ENCODE measurements at regions not wholly inside any gene's neighbourhood (a gene's known extent, or its start where the extent isn't known, plus 50 kb on each side); places are given as distances from the start of the nearest gene placed in this dataset.

GRCh38 chr10:64148607-64149006 is 627.4 kb downstream of the REEP3 start:
- H3K36me3 ChIP-seq (ENCODE audit: insufficient read depth): no peaks in the 10 kb centered on the region
- H3K4me3 Mint-ChIP-seq: no peak overlapping the region
- no peak overlapping the region for H3K4me2 ChIP-seq
- H2AFZ ChIP-seq: peak overlapping the region; percentile 61; the same call in 1 of the 2 replicates
- no peak for ATAC-seq
- no peak for DNase-seq (ENCODE audit: low spot score)
- peaks cover 2% of the 10 kb centered on the region for H3K27me3 Mint-ChIP-seq (ENCODE audit: insufficient read depth, low read depth, poor library complexity)
- no peaks in the 10 kb centered on the region; the same call in 1 of the 2 replicates for H3K9me2 ChIP-seq (ENCODE audit: insufficient read depth)
- H3K4me3 ChIP-seq: no peak overlapping the region
- no peaks in the 10 kb centered on the region for H3K27me3 ChIP-seq (ENCODE audit: insufficient read depth)
- no peaks in the 10 kb centered on the region for H3F3A ChIP-seq (replicated peaks; ENCODE audit: low read depth)
- no peaks in the 10 kb centered on the region for H4K20me1 ChIP-seq (replicated peaks; ENCODE audit: insufficient read depth)
- H3K4me1 Mint-ChIP-seq: 0 out of 3 replicates have a peak, but pooled peaks cover 4% of the 10 kb centered on the region
- TF ChIP-seq POLR2AphosphoS5 (IDR thresholded peaks at IDR 0.05; ENCODE audit: low read depth): no peak
- TF ChIP-seq ZNF462 (CRISPR knock-in tag; IDR thresholded peaks at IDR 0.05): no peak
- no peak for TF ChIP-seq JUNB (IDR thresholded peaks at IDR 0.05; ENCODE audit: unreplicated experiment)
- TF ChIP-seq STAT1 (IDR thresholded peaks at IDR 0.05; ENCODE audit: unreplicated experiment): no peak
- TF ChIP-seq EZH2phosphoT487 (IDR thresholded peaks at IDR 0.05; ENCODE audit: unreplicated experiment): no peak
- TF ChIP-seq ZNF331 (CRISPR knock-in tag; IDR thresholded peaks at IDR 0.05; ENCODE audit: low read depth): no peak
- no peak for TF ChIP-seq REST (IDR thresholded peaks at IDR 0.05; ENCODE audit: unreplicated experiment)
- no peak for TF ChIP-seq ZNF114 (CRISPR knock-in tag; IDR thresholded peaks at IDR 0.05)
- TF ChIP-seq CREB1 (CRISPR knock-in tag; IDR thresholded peaks at IDR 0.05; ENCODE audit: low read depth): no peak
- TF ChIP-seq EZH2 (IDR thresholded peaks at IDR 0.05; ENCODE audit: low read depth, unreplicated experiment): no peak
- no peak for TF ChIP-seq CTCF (conservative IDR thresholded peaks at IDR 0.05; ENCODE audit: low read depth in 2 of 2)
- no peak for TF ChIP-seq ETS1 (IDR thresholded peaks at IDR 0.05)
- no peak for TF ChIP-seq NANOG (IDR thresholded peaks at IDR 0.05; ENCODE audit: borderline replicate concordance)
- no peak overlapping the region for H3K27ac Mint-ChIP-seq
- H3K4me1 ChIP-seq (ENCODE audit: insufficient read depth): no peaks in the 10 kb centered on the region
- no peaks in the 10 kb centered on the region for H3K36me3 Mint-ChIP-seq (ENCODE audit: low read depth)
- H3K27ac ChIP-seq (ENCODE audit: low read depth): no peak overlapping the region
- no peaks in the 10 kb centered on the region for H3K9me3 Mint-ChIP-seq
- H3K79me2 ChIP-seq (replicated peaks; ENCODE audit: insufficient read depth): no peaks in the 10 kb centered on the region
